ENCODE measurements at regions not wholly inside any gene's neighbourhood (a gene's known extent, or its start where the extent isn't known, plus 50 kb on each side); places are given as distances from the start of the nearest gene placed in this dataset.

DNA sequence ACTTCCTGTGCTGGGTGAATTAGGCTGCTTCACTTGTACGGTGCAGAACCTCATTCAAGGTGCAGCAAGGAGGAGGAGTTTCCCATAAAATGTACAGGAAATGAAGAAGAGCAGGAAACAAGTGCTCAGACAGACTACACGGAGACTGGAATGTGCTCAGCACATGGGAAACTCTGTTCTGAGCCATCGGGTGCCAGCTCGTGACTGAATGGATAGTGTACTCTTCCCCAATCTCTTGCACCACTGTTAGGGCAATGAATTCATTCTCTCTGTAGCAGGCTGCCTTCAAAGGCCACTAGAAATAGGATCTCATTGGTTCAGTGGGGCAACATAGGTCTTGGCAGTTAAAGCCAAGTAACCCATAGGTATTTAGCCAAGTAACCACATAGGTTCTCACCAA, 200.0 kb upstream of the LDB2 start:
- TF ChIP-seq, protein P1, sequence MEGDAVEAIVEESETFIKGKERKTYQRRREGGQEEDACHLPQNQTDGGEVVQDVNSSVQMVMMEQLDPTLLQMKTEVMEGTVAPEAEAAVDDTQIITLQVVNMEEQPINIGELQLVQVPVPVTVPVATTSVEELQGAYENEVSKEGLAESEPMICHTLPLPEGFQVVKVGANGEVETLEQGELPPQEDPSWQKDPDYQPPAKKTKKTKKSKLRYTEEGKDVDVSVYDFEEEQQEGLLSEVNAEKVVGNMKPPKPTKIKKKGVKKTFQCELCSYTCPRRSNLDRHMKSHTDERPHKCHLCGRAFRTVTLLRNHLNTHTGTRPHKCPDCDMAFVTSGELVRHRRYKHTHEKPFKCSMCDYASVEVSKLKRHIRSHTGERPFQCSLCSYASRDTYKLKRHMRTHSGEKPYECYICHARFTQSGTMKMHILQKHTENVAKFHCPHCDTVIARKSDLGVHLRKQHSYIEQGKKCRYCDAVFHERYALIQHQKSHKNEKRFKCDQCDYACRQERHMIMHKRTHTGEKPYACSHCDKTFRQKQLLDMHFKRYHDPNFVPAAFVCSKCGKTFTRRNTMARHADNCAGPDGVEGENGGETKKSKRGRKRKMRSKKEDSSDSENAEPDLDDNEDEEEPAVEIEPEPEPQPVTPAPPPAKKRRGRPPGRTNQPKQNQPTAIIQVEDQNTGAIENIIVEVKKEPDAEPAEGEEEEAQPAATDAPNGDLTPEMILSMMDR (IDR thresholded peaks at IDR 0.05), result no peak
- no peak for TF ChIP-seq POLR2A (IDR thresholded peaks at IDR 0.05)
